ENCODE measurements at regions not wholly inside any gene's neighbourhood (a gene's known extent, or its start where the extent isn't known, plus 50 kb on each side); places are given as distances from the start of the nearest gene placed in this dataset.

- no peaks in the 10 kb centered on the region for H3K27me3 Mint-ChIP-seq (ENCODE audit: insufficient read depth, low read depth, poor library complexity)
- H3K4me3 Mint-ChIP-seq = no peak overlapping the region
- TF ChIP-seq REST (IDR thresholded peaks at IDR 0.05; ENCODE audit: unreplicated experiment) = no peak
- Histone ChIP-seq H3K9me2 (ENCODE audit: insufficient read depth) (no peaks in the 10 kb centered on the region), H2AFZ (no peak overlapping the region), H4K20me1 (replicated peaks; ENCODE audit: insufficient read depth) (no peaks in the 10 kb centered on the region), H3K4me3 (no peak overlapping the region), H3K36me3 (ENCODE audit: insufficient read depth) (peaks cover 2% of the 10 kb centered on the region; the same call in 1 of the 2 replicates), H3F3A (replicated peaks; ENCODE audit: low read depth) (no peaks in the 10 kb centered on the region), H3K4me1 (ENCODE audit: insufficient read depth) (peaks cover 14% of the 10 kb centered on the region), H3K4me2 (no peak overlapping the region), H3K27me3 (ENCODE audit: insufficient read depth) (no peaks in the 10 kb centered on the region), H3K27ac (ENCODE audit: low read depth) (no peak overlapping the region), H3K79me2 (replicated peaks; ENCODE audit: insufficient read depth) (no peaks in the 10 kb centered on the region)
- DNase-seq (ENCODE audit: low spot score) (peak; percentile 4), ATAC-seq (no peak)
- peaks cover 42% of the 10 kb centered on the region for H3K36me3 Mint-ChIP-seq (ENCODE audit: low read depth)
- H3K4me1 Mint-ChIP-seq = peaks cover 8% of the 10 kb centered on the region; the same call in 2 of the 3 replicates
- peaks cover 37% of the 10 kb centered on the region for H3K9me3 Mint-ChIP-seq
- no peak overlapping the region for H3K27ac Mint-ChIP-seq
Measured at GRCh38 chr13:106306748-106307277, 228.6 kb downstream of the EFNB2 start.

GRCh38 chr13:106302843-106303242, 232.6 kb downstream of the EFNB2 start:
- Histone ChIP-seq H3K27me3 (ENCODE audit: insufficient read depth) (no peaks in the 10 kb centered on the region), H3K27ac (ENCODE audit: low read depth) (no peak overlapping the region), H3K4me3 (no peak overlapping the region), H3K4me1 (ENCODE audit: insufficient read depth) (peaks cover 16% of the 10 kb centered on the region), H3K9me2 (ENCODE audit: insufficient read depth) (peaks cover 10% of the 10 kb centered on the region; the same call in 1 of the 2 replicates), H2AFZ (no peak overlapping the region), H4K20me1 (replicated peaks; ENCODE audit: insufficient read depth) (no peaks in the 10 kb centered on the region), H3K4me2 (no peak overlapping the region), H3K36me3 (ENCODE audit: insufficient read depth) (peaks cover 2% of the 10 kb centered on the region; the same call in 1 of the 2 replicates), H3K79me2 (replicated peaks; ENCODE audit: insufficient read depth) (no peaks in the 10 kb centered on the region), H3F3A (replicated peaks; ENCODE audit: low read depth) (no peaks in the 10 kb centered on the region)
- Mint-ChIP-seq H3K27me3 (ENCODE audit: insufficient read depth, low read depth, poor library complexity) (peaks cover 6% of the 10 kb centered on the region), H3K9me3 (peaks cover 60% of the 10 kb centered on the region), H3K36me3 (ENCODE audit: low read depth) (peaks cover 68% of the 10 kb centered on the region), H3K4me1 (peaks cover 9% of the 10 kb centered on the region; the same call in 2 of the 3 replicates), H3K4me3 (no peak overlapping the region), H3K27ac (no peak overlapping the region)
- DNase-seq (ENCODE audit: low spot score) = no peak
- ATAC-seq = no peak
- no peak for TF ChIP-seq EZH2phosphoT487 (IDR thresholded peaks at IDR 0.05; ENCODE audit: unreplicated experiment)
- TF ChIP-seq ETS1 (IDR thresholded peaks at IDR 0.05) = no peak
- no peak for TF ChIP-seq ZNF462 (CRISPR knock-in tag; IDR thresholded peaks at IDR 0.05)
- TF ChIP-seq ZNF331 (CRISPR knock-in tag; IDR thresholded peaks at IDR 0.05; ENCODE audit: low read depth) = no peak
- no peak for TF ChIP-seq POLR2AphosphoS5 (IDR thresholded peaks at IDR 0.05; ENCODE audit: low read depth)
- TF ChIP-seq JUNB (IDR thresholded peaks at IDR 0.05; ENCODE audit: unreplicated experiment) = no peak
- TF ChIP-seq CREB1 (CRISPR knock-in tag; IDR thresholded peaks at IDR 0.05; ENCODE audit: low read depth) = no peak
- TF ChIP-seq ZNF114 (CRISPR knock-in tag; IDR thresholded peaks at IDR 0.05) = no peak

Measured in GM23338 (cell line).